Osteoblast (primary cell): ENCODE measurements at regions not wholly inside any gene's neighbourhood (a gene's known extent, or its start where the extent isn't known, plus 50 kb on each side); places are given as distances from the start of the nearest gene placed in this dataset.

Experiments
- DNase-seq: peaks from one replicate; pipeline ENCODE4 v3.0.0; 2011; ENCODE audit warnings: low spot score, mixed read lengths; ENCODE audit not compliant: insufficient read length; ENCODE audit errors: missing footprints
- H2AFZ ChIP-seq: 2 replicates; pipeline ENCODE4 v1.6.0; 2011; ENCODE audit warnings: mild to moderate bottlenecking, low read length
- H3K27ac ChIP-seq: 2 replicates; pipeline ENCODE4 v1.5.1; 2011; ENCODE audit warnings: mild to moderate bottlenecking, low read depth, low read length, moderate library complexity
- H3K27me3 ChIP-seq: 2 replicates; pipeline ENCODE4 v1.6.0; 2012; ENCODE audit warnings: mild to moderate bottlenecking, control low read depth, inconsistent platforms, low read length, moderate library complexity; ENCODE audit not compliant: insufficient read depth
- H3K36me3 ChIP-seq: 2 replicates; pipeline ENCODE4 v1.5.1; 2011; ENCODE audit warnings: mild to moderate bottlenecking, low read length, control low read depth, moderate library complexity; ENCODE audit not compliant: insufficient read depth
- H3K4me1 ChIP-seq: 2 replicates; pipeline ENCODE4 v1.5.1; 2011; ENCODE audit warnings: mild to moderate bottlenecking, low read length, control low read depth, moderate library complexity; ENCODE audit not compliant: insufficient read depth
- H3K4me2 ChIP-seq: 2 replicates; pipeline ENCODE4 v1.6.0; 2011; ENCODE audit warnings: mild to moderate bottlenecking, low read length; ENCODE audit not compliant: insufficient read depth
- H3K4me3 ChIP-seq: fragments of 200-600 bp; sonication (generic); 3 replicates; pipeline ENCODE4 v1.5.1; 2012; ENCODE audit warnings: mild to moderate bottlenecking, low read length, inconsistent platforms; ENCODE audit not compliant: insufficient read depth
- H3K79me2 ChIP-seq: 2 replicates; pipeline ENCODE4 v1.6.0; 2012; ENCODE audit warnings: mild to moderate bottlenecking, low read length, control low read depth, inconsistent platforms; ENCODE audit not compliant: insufficient read depth
- H3K9me3 ChIP-seq: 2 replicates; pipeline ENCODE4 v1.5.1; 2011; ENCODE audit warnings: low read depth, low read length, control low read depth
- H4K20me1 ChIP-seq: 2 replicates; pipeline ENCODE4 v1.6.0; 2012; ENCODE audit warnings: mild to moderate bottlenecking, low read length, control low read depth; ENCODE audit not compliant: insufficient read depth
- CTCF ChIP-seq: IDR thresholded peaks from 2 replicates; pipeline ENCODE4 v1.5.1; 2011; ENCODE audit warnings: mild to moderate bottlenecking, low read depth, low read length, moderate library complexity; ENCODE audit errors: extremely low read depth

GRCh38 chr19:14317157-14317556 lies 64.1 kb upstream of the ADGRE5 start:
- Histone ChIP-seq H2AFZ (no peak overlapping the region), H3K27ac (no peak overlapping the region), H3K4me1 (no peaks in the 10 kb centered on the region), H3K36me3 (no peaks in the 10 kb centered on the region), H4K20me1 (no peaks in the 10 kb centered on the region), H3K4me3 (no peak overlapping the region), H3K4me2 (no peak overlapping the region), H3K27me3 (no peaks in the 10 kb centered on the region), H3K79me2 (no peaks in the 10 kb centered on the region), H3K9me3 (no peaks in the 10 kb centered on the region)
- TF ChIP-seq CTCF, result no peak
- peak; percentile 46 for DNase-seq

DNA sequence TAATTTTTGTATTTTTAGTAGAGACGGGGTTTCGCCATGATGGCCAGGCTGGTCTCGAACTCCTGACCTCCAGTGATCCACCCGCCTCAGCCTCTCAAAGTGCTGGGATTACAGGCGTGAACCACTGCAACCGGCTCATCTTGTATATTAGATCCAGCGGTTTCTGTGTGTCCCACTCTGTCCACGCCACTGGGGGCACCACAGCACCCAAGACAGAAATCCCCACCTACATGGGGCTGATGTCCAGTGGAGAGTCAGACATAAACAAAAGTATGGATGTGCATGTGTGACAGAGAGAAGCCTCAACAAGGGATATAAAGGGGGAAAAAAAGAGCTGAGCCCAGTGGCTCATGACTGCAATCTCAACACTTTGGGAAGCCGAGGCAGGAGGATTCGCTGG lies 65.8 kb upstream of the ADGRE5 start:
- no peaks in the 10 kb centered on the region for H3K79me2 ChIP-seq
- no peaks in the 10 kb centered on the region for H3K9me3 ChIP-seq
- no peaks in the 10 kb centered on the region for H3K36me3 ChIP-seq
- no peak overlapping the region for H2AFZ ChIP-seq
- H3K27ac ChIP-seq, result no peak overlapping the region
- no peaks in the 10 kb centered on the region for H3K27me3 ChIP-seq
- H3K4me2 ChIP-seq, result no peak overlapping the region
- no peak for DNase-seq
- H3K4me3 ChIP-seq, result no peak overlapping the region
- H3K4me1 ChIP-seq, result no peaks in the 10 kb centered on the region
- H4K20me1 ChIP-seq, result no peaks in the 10 kb centered on the region
- TF ChIP-seq CTCF, result no peak

GRCh38 chr19:14310055-14310454 lies 71.2 kb upstream of the ADGRE5 start:
- H3K4me1 ChIP-seq, result no peaks in the 10 kb centered on the region
- no peaks in the 10 kb centered on the region for H3K36me3 ChIP-seq
- no peak overlapping the region for H3K4me3 ChIP-seq
- DNase-seq, result peak; percentile 43
- H3K4me2 ChIP-seq, result no peak overlapping the region
- no peak for TF ChIP-seq CTCF
- peaks cover 23% of the 10 kb centered on the region for H3K27me3 ChIP-seq
- no peak overlapping the region for H3K27ac ChIP-seq
- no peaks in the 10 kb centered on the region for H3K9me3 ChIP-seq
- no peak overlapping the region for H2AFZ ChIP-seq
- no peaks in the 10 kb centered on the region for H3K79me2 ChIP-seq
- no peaks in the 10 kb centered on the region for H4K20me1 ChIP-seq

DNA sequence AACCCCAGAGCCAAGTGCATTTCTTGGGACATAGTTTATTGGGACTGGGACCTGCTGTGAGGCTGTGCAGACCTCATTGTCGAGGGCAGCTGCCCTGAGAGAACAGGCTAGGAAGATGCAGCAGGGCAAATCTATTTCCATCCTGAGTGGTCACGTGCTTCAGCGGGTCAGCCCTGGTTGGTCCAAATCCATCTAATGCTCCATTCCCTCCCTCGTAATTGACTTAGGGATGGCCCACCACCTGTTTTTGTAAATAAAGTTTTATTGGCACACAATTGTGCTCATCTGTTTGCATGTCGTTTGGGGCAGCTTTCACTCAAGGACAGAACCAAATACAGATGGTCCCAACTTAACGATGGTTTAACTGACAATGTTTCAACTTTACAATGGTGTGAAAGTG lies 75.5 kb upstream of the ADGRE5 start:
- Histone ChIP-seq H2AFZ (no peak overlapping the region), H3K4me3 (no peak overlapping the region), H3K27ac (no peak overlapping the region), H3K4me1 (no peaks in the 10 kb centered on the region), H3K79me2 (no peaks in the 10 kb centered on the region), H3K4me2 (no peak overlapping the region), H3K27me3 (peaks cover 23% of the 10 kb centered on the region), H4K20me1 (no peaks in the 10 kb centered on the region), H3K9me3 (no peaks in the 10 kb centered on the region), H3K36me3 (no peaks in the 10 kb centered on the region)
- no peak for DNase-seq
- TF ChIP-seq CTCF, result no peak
